Vagina (tissue), 2 donors: ENCODE measurements at regions not wholly inside any gene's neighbourhood (a gene's known extent, or its start where the extent isn't known, plus 50 kb on each side); places are given as distances from the start of the nearest gene placed in this dataset.

ENCODE experiments used
- DNase-seq, 2 donors: peaks; one replicate each; pipeline ENCODE4 v3.0.0-alpha.2; 2017; ENCODE audit errors: extremely low spot score in 2 of 2
- H3K27ac ChIP-seq: fragments of 200-600 bp; sonication (generic); one replicate; pipeline ENCODE4 v1.5.1; 2019
- H3K27me3 ChIP-seq: fragments of 200-600 bp; sonication (generic); one replicate; pipeline ENCODE4 v1.5.1; 2019
- H3K36me3 ChIP-seq, 2 donors: fragments of 200-600 bp; sonication (generic); one replicate each; pipeline ENCODE4 v1.5.1; 2017 to 2019
- H3K4me1 ChIP-seq: fragments of 200-600 bp; sonication (generic); one replicate; pipeline ENCODE4 v1.5.1; 2019
- H3K4me3 ChIP-seq, 2 donors: fragments of 200-600 bp; sonication (generic); 1 replicate in 1 of 2; 2 replicates in 1 of 2; pipeline ENCODE4 v1.5.1; 2016 to 2019
- H3K9me3 ChIP-seq: fragments of 200-600 bp; sonication (generic); one replicate; pipeline ENCODE4 v1.5.1; 2019
- CTCF ChIP-seq, 3 experiments: fragments of 450-650 bp in 2 of 3; fragments of 200-600 bp in 1 of 3; sonication (generic) in 1 of 3; IDR thresholded peaks; one replicate each; pipeline ENCODE4 v1.5.1; 2017 to 2019; ENCODE audit warnings: antibody characterized with exemption in 3 of 3, mild to moderate bottlenecking in 2 of 3, moderate library complexity in 2 of 3
- POLR2A ChIP-seq, 2 donors: fragments of 450-650 bp; IDR thresholded peaks; one replicate each; pipeline ENCODE4 v1.6.1; 2017; ENCODE audit warnings: antibody characterized with exemption in 2 of 2, mild to moderate bottlenecking in 2 of 2, moderate library complexity in 2 of 2
- POLR2AphosphoS5 ChIP-seq, 2 donors: sonication (generic); formaldehyde crosslinking; IDR thresholded peaks; one replicate each; pipeline ENCODE4 v1.9.0; 2017; ENCODE audit warnings: antibody characterized with exemption in 2 of 2, mild to moderate bottlenecking in 2 of 2, low read depth in 1 of 2; ENCODE audit not compliant: insufficient read depth in 1 of 2
- intact Hi-C: fragments of 100-400 bp; cut with DNase I; formaldehyde crosslinking; loops from one replicate; pipeline ENCODE4 v1.15.1; 2023

- Histone ChIP-seq H3K9me3 (no peaks in the 10 kb centered on the region), H3K4me1 (no peaks in the 10 kb centered on the region), H3K36me3 (no peaks in the 10 kb centered on the region), H3K4me3 (no peak overlapping the region), H3K27me3 (no peaks in the 10 kb centered on the region), H3K27ac (no peak overlapping the region)
- TF ChIP-seq CTCF (IDR thresholded peaks at IDR 0.05), result no peak
- intact Hi-C loops, result no loop called here
- no peak for DNase-seq
Measured at GRCh38 chr11:82024760-82025159, 708.9 kb downstream of the FAM181B start.

GRCh38 chr11:82012276-82012675, 721.4 kb downstream of the FAM181B start:
- Histone ChIP-seq H3K9me3 (no peaks in the 10 kb centered on the region), H3K4me3 (no peak overlapping the region), H3K36me3 (no peaks in the 10 kb centered on the region), H3K27me3 (no peaks in the 10 kb centered on the region), H3K4me1 (no peaks in the 10 kb centered on the region), H3K27ac (no peak overlapping the region)
- TF ChIP-seq POLR2A (IDR thresholded peaks at IDR 0.05) (no peak), POLR2AphosphoS5 (IDR thresholded peaks at IDR 0.05; ENCODE audit: insufficient read depth in 1 of 2, low read depth in 1 of 2) (no peak), CTCF (IDR thresholded peaks at IDR 0.05) (no peak)
- no peak for DNase-seq
- intact Hi-C loops, result no loop called here

- no peaks in the 10 kb centered on the region for H3K9me3 ChIP-seq
- intact Hi-C loops, result no loop called here
- H3K27me3 ChIP-seq, result no peaks in the 10 kb centered on the region
- no peak for DNase-seq
- TF ChIP-seq POLR2AphosphoS5 (IDR thresholded peaks at IDR 0.05; ENCODE audit: insufficient read depth in 1 of 2, low read depth in 1 of 2) (no peak), POLR2A (IDR thresholded peaks at IDR 0.05) (no peak), CTCF (IDR thresholded peaks at IDR 0.05) (no peak)
- H3K4me1 ChIP-seq, result no peaks in the 10 kb centered on the region
- H3K27ac ChIP-seq, result no peak overlapping the region
- no peaks in the 10 kb centered on the region for H3K36me3 ChIP-seq
- no peak overlapping the region for H3K4me3 ChIP-seq
Measured at GRCh38 chr11:82009133-82009532, 724.5 kb downstream of the FAM181B start.

GRCh38 chr11:82007521-82007920, 726.1 kb downstream of the FAM181B start:
- intact Hi-C loops, result no loop called here
- H3K4me1 ChIP-seq, result no peaks in the 10 kb centered on the region
- no peak overlapping the region for H3K4me3 ChIP-seq
- H3K27ac ChIP-seq, result no peak overlapping the region
- H3K27me3 ChIP-seq, result no peaks in the 10 kb centered on the region
- TF ChIP-seq POLR2A (IDR thresholded peaks at IDR 0.05) (no peak), CTCF (IDR thresholded peaks at IDR 0.05) (no peak), POLR2AphosphoS5 (IDR thresholded peaks at IDR 0.05; ENCODE audit: insufficient read depth in 1 of 2, low read depth in 1 of 2) (no peak)
- no peak for DNase-seq
- no peaks in the 10 kb centered on the region for H3K36me3 ChIP-seq
- H3K9me3 ChIP-seq, result no peaks in the 10 kb centered on the region

- DNase-seq, result no peak
- intact Hi-C loops, result no loop called here
- Histone ChIP-seq H3K36me3 (no peaks in the 10 kb centered on the region), H3K27ac (no peak overlapping the region), H3K4me1 (no peaks in the 10 kb centered on the region), H3K9me3 (no peaks in the 10 kb centered on the region), H3K4me3 (no peak overlapping the region), H3K27me3 (no peaks in the 10 kb centered on the region)
- TF ChIP-seq POLR2AphosphoS5 (IDR thresholded peaks at IDR 0.05; ENCODE audit: insufficient read depth in 1 of 2, low read depth in 1 of 2) (no peak), POLR2A (IDR thresholded peaks at IDR 0.05) (no peak), CTCF (IDR thresholded peaks at IDR 0.05) (no peak)
Measured at GRCh38 chr11:82004537-82005213, 729.0 kb downstream of the FAM181B start.
